DND-41 (cell line): ENCODE measurements at regions not wholly inside any gene's neighbourhood (a gene's known extent, or its start where the extent isn't known, plus 50 kb on each side); places are given as distances from the start of the nearest gene placed in this dataset.

ENCODE experiments used
- EZH2 ChIP-seq: IDR thresholded peaks from 3 replicates; pipeline ENCODE4 v1.6.1; 2012; ENCODE audit warnings: borderline replicate concordance, low read depth, mild to moderate bottlenecking, moderate library complexity, low read length, inconsistent platforms; ENCODE audit not compliant: severe bottlenecking
- TF ChIP-seq, protein P1 (sequence below): IDR thresholded peaks from 2 replicates; pipeline ENCODE4 v1.5.1; 2012; ENCODE audit warnings: borderline replicate concordance, low read length, moderate library complexity, mild to moderate bottlenecking; ENCODE audit not compliant: poor library complexity, severe bottlenecking; ENCODE audit errors: extremely low read depth

- TF ChIP-seq, protein P1, sequence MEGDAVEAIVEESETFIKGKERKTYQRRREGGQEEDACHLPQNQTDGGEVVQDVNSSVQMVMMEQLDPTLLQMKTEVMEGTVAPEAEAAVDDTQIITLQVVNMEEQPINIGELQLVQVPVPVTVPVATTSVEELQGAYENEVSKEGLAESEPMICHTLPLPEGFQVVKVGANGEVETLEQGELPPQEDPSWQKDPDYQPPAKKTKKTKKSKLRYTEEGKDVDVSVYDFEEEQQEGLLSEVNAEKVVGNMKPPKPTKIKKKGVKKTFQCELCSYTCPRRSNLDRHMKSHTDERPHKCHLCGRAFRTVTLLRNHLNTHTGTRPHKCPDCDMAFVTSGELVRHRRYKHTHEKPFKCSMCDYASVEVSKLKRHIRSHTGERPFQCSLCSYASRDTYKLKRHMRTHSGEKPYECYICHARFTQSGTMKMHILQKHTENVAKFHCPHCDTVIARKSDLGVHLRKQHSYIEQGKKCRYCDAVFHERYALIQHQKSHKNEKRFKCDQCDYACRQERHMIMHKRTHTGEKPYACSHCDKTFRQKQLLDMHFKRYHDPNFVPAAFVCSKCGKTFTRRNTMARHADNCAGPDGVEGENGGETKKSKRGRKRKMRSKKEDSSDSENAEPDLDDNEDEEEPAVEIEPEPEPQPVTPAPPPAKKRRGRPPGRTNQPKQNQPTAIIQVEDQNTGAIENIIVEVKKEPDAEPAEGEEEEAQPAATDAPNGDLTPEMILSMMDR, result no peak
- TF ChIP-seq EZH2, result no peak
Observed at GRCh38 chr3:30073622-30074021, 532.8 kb upstream of the TGFBR2 start.
